ENCODE measurements at regions not wholly inside any gene's neighbourhood (a gene's known extent, or its start where the extent isn't known, plus 50 kb on each side); places are given as distances from the start of the nearest gene placed in this dataset.

- DNase-seq (ENCODE audit: extremely low spot score, unreplicated experiment), result no peak
- Mint-ChIP-seq H3K4me3 (ENCODE audit: unreplicated experiment) (no peak overlapping the region), H3K9me3 (ENCODE audit: unreplicated experiment) (no peaks in the 10 kb centered on the region), H3K36me3 (ENCODE audit: unreplicated experiment) (no peaks in the 10 kb centered on the region), H3K4me1 (ENCODE audit: unreplicated experiment) (no peaks in the 10 kb centered on the region), H3K27me3 (ENCODE audit: unreplicated experiment) (peaks cover 16% of the 10 kb centered on the region), H3K27ac (ENCODE audit: unreplicated experiment) (no peak overlapping the region)
- no peak for TF ChIP-seq CTCF (IDR thresholded peaks at IDR 0.05)
Measured at GRCh38 chr18:60111525-60111924, 211.7 kb downstream of the PMAIP1 start.

DNA sequence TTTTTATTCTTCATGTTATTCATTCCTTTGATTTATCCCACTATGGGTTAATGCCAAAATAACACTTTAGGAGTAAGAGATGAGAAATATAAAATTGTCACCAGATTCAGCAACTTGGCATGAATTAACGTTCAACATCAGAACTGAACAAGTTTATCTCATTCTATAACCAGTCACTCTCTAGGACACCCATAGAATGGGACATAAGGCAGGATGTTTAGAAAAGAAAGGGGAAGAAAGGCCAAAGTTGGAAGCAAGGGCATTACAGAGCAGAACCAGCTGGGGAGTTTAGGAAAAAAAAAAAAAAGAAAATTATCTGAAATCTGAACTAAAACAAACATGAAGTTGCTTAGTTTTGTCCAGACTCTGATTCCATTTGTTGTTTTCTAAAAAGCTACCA is 211.0 kb downstream of the PMAIP1 start:
- Mint-ChIP-seq H3K4me1 (ENCODE audit: unreplicated experiment) (no peaks in the 10 kb centered on the region), H3K27ac (ENCODE audit: unreplicated experiment) (no peak overlapping the region), H3K36me3 (ENCODE audit: unreplicated experiment) (no peaks in the 10 kb centered on the region), H3K9me3 (ENCODE audit: unreplicated experiment) (no peaks in the 10 kb centered on the region), H3K27me3 (ENCODE audit: unreplicated experiment) (peaks cover 15% of the 10 kb centered on the region), H3K4me3 (ENCODE audit: unreplicated experiment) (no peak overlapping the region)
- no peak for TF ChIP-seq CTCF (IDR thresholded peaks at IDR 0.05)
- no peak for DNase-seq (ENCODE audit: extremely low spot score, unreplicated experiment)

GRCh38 chr18:60100778-60101177 is 201.0 kb downstream of the PMAIP1 start:
- Mint-ChIP-seq H3K36me3 (ENCODE audit: unreplicated experiment) (no peaks in the 10 kb centered on the region), H3K4me3 (ENCODE audit: unreplicated experiment) (no peak overlapping the region), H3K27ac (ENCODE audit: unreplicated experiment) (no peak overlapping the region), H3K27me3 (ENCODE audit: unreplicated experiment) (peaks cover 26% of the 10 kb centered on the region), H3K4me1 (ENCODE audit: unreplicated experiment) (no peaks in the 10 kb centered on the region), H3K9me3 (ENCODE audit: unreplicated experiment) (no peaks in the 10 kb centered on the region)
- no peak for DNase-seq (ENCODE audit: extremely low spot score, unreplicated experiment)
- TF ChIP-seq CTCF (IDR thresholded peaks at IDR 0.05), result no peak

DNA sequence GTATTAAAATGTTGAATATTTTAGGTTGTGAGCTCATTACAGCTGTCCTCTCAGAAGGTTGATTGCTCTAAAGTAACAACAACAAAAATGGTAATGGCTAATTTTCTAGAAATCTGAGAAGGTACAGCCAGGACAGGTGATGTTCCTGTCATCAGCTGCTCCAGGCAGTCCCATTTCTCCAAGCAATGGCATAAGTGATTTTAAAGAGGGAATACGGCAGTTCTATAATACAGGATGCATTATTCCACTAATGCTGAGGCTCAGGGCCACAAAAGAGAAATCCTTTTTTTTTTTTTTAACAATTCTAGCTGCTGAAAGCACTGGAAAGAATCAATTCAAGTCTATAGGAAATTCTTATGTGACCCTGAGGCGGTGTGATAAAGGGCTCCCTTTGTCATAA is 199.9 kb downstream of the PMAIP1 start:
- no peak for TF ChIP-seq CTCF (IDR thresholded peaks at IDR 0.05)
- Mint-ChIP-seq H3K4me3 (ENCODE audit: unreplicated experiment) (no peak overlapping the region), H3K27me3 (ENCODE audit: unreplicated experiment) (peaks cover 25% of the 10 kb centered on the region), H3K9me3 (ENCODE audit: unreplicated experiment) (no peaks in the 10 kb centered on the region), H3K4me1 (ENCODE audit: unreplicated experiment) (no peaks in the 10 kb centered on the region), H3K27ac (ENCODE audit: unreplicated experiment) (no peak overlapping the region), H3K36me3 (ENCODE audit: unreplicated experiment) (no peaks in the 10 kb centered on the region)
- no peak for DNase-seq (ENCODE audit: extremely low spot score, unreplicated experiment)

DNA sequence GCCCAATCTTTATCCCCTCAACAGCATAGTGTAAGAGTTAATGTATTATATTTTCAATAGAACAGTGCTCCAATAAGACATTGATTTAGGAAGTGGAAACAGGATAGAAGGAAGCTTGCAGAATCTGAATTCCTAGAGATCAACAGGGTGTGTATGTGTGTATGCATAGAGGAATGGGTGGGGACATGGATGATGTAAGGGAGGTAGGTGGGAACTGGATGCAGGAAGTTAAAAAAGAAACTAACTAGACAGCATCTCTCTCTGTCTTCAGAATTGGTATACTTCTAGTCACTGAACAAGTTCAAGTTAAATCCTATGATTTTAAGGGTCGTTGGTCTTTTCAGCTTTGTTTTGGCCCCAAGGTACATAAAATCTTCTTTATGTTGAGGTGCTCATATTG is 196.6 kb downstream of the PMAIP1 start:
- Mint-ChIP-seq H3K36me3 (ENCODE audit: unreplicated experiment) (no peaks in the 10 kb centered on the region), H3K27ac (ENCODE audit: unreplicated experiment) (no peak overlapping the region)
- no peak for DNase-seq (ENCODE audit: extremely low spot score, unreplicated experiment)

More for the DNA sequence above, 196.6 kb downstream of the PMAIP1 start:
- Mint-ChIP-seq H3K27me3 (ENCODE audit: unreplicated experiment) (peaks cover 31% of the 10 kb centered on the region), H3K4me1 (ENCODE audit: unreplicated experiment) (no peaks in the 10 kb centered on the region), H3K4me3 (ENCODE audit: unreplicated experiment) (no peak overlapping the region), H3K9me3 (ENCODE audit: unreplicated experiment) (no peaks in the 10 kb centered on the region)
- TF ChIP-seq CTCF (IDR thresholded peaks at IDR 0.05), result no peak
